ENCODE measurements at regions not wholly inside any gene's neighbourhood (a gene's known extent, or its start where the extent isn't known, plus 50 kb on each side); places are given as distances from the start of the nearest gene placed in this dataset.
"Not testable (repeated sequence)": the region's sequence is repeated elsewhere in the genome, so short reads cannot be mapped to it uniquely, and the experiment has no call there.

DNA sequence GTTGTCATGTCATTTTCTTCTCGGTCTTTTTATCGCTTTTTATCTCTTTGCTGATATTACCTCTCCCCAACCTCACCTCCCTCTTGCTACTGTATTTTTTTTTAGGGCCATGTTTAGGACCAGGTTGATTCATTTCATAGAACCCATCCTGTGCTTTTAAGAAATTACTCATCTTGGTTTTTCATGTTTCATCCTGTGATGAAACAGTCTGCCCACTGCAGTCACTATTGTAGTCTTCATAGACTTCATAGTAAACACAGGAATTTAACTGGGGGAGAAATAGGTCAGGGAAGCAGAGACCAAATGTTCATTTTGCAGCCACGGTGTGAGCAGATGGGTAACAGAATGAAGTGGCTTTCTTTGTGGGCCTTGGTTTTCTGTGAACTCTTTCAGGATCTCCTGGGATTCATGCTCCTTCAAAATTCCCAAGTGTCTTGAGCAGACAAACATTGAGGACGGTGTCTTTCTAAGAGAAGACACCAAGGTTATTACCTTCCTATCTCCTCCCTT lies 161.8 kb downstream of the NAA11 start:
- no peak for TF ChIP-seq CTCF (IDR thresholded peaks at IDR 0.05; ENCODE audit: unreplicated experiment)
- Mint-ChIP-seq H3K27ac (ENCODE audit: unreplicated experiment) (no peak overlapping the region), H3K27me3 (ENCODE audit: unreplicated experiment) (no peaks in the 10 kb centered on the region), H3K9me3 (ENCODE audit: low read depth, unreplicated experiment) (no peaks in the 10 kb centered on the region), H3K4me1 (ENCODE audit: low read depth, unreplicated experiment) (no peaks in the 10 kb centered on the region), H3K36me3 (ENCODE audit: insufficient read depth, unreplicated experiment) (no peaks in the 10 kb centered on the region), H3K4me3 (ENCODE audit: low read depth, unreplicated experiment) (no peak overlapping the region)
- intact Hi-C loops (cut with micrococcal nuclease; ENCODE audit: unreplicated experiment), result no loop called here
- DNase-seq, result no peak
- CTCF ChIA-PET, result no interaction called here
- no TSS peak for BruUV-seq (replicated peaks)

DNA sequence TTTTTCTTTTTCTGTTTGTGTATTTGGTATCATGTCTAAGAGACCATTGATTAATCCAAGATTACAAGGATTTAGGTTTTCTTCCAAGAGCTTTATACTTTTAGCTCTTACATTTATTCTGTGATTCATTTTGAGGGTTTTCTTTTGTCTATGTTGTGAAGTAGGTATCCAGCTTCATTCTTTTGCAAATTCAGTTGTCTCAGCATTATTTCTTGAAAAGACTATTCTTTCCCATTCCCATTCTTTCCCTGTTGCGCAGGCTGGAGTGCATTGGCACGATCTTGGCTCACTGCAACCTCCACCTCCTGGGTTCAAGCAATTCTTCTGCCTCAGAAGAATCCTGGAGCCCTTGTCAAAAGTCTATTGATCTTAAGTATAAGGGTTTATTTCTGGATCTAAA lies 164.9 kb downstream of the NAA11 start:
- Mint-ChIP-seq H3K4me3 (ENCODE audit: low read depth, unreplicated experiment) (no peak overlapping the region), H3K9me3 (ENCODE audit: low read depth, unreplicated experiment) (no peaks in the 10 kb centered on the region), H3K27ac (ENCODE audit: unreplicated experiment) (no peak overlapping the region), H3K27me3 (ENCODE audit: unreplicated experiment) (no peaks in the 10 kb centered on the region), H3K4me1 (ENCODE audit: low read depth, unreplicated experiment) (no peaks in the 10 kb centered on the region), H3K36me3 (ENCODE audit: insufficient read depth, unreplicated experiment) (no peaks in the 10 kb centered on the region)
- no peak for TF ChIP-seq CTCF (IDR thresholded peaks at IDR 0.05; ENCODE audit: unreplicated experiment)
- intact Hi-C loops (cut with micrococcal nuclease; ENCODE audit: unreplicated experiment), result no loop called here
- no peak for DNase-seq
- no TSS peak for BruUV-seq (replicated peaks)
- CTCF ChIA-PET, result no interaction called here

GRCh38 chr4:79158705-79159104 lies 167.2 kb downstream of the NAA11 start:
- H3K9me3 Mint-ChIP-seq (ENCODE audit: low read depth, unreplicated experiment); H3K27me3 Mint-ChIP-seq (ENCODE audit: unreplicated experiment); H3K4me1 Mint-ChIP-seq (ENCODE audit: low read depth, unreplicated experiment); DNase-seq; BruUV-seq (replicated peaks); H3K4me3 Mint-ChIP-seq (ENCODE audit: low read depth, unreplicated experiment); H3K27ac Mint-ChIP-seq (ENCODE audit: unreplicated experiment); CTCF ChIA-PET; H3K36me3 Mint-ChIP-seq (ENCODE audit: insufficient read depth, unreplicated experiment); intact Hi-C loops (cut with micrococcal nuclease; ENCODE audit: unreplicated experiment): not testable (repeated sequence)

DNA sequence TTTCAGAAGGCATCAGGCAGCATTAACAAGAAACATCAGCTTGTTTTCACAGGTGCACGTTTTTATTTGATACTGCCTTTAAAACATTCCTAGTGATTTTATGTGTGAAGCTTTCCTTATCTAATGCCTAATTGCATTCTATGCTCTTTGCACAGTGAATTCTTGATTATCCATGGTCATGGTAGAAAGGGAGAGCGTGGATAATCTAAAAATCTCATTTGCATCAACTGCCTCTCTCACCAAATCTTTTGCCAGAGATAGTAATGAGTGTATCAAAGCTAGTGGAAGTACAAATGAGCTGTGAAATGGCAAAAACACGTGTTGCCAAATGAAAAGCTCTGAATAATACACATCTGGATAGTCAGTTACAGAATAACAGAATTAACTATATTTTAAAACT lies 170.5 kb downstream of the NAA11 start:
- no peak overlapping the region for H3K4me3 Mint-ChIP-seq (ENCODE audit: low read depth, unreplicated experiment)
- H3K9me3 Mint-ChIP-seq (ENCODE audit: low read depth, unreplicated experiment), result no peaks in the 10 kb centered on the region
- no peaks in the 10 kb centered on the region for H3K4me1 Mint-ChIP-seq (ENCODE audit: low read depth, unreplicated experiment)
- intact Hi-C loops (cut with micrococcal nuclease; ENCODE audit: unreplicated experiment), result no loop called here
- CTCF ChIA-PET, result no interaction called here
- BruUV-seq (replicated peaks), result no TSS peak
- no peak for DNase-seq
- no peaks in the 10 kb centered on the region for H3K27me3 Mint-ChIP-seq (ENCODE audit: unreplicated experiment)
- no peak overlapping the region for H3K27ac Mint-ChIP-seq (ENCODE audit: unreplicated experiment)
- TF ChIP-seq CTCF (IDR thresholded peaks at IDR 0.05; ENCODE audit: unreplicated experiment), result no peak
- no peaks in the 10 kb centered on the region for H3K36me3 Mint-ChIP-seq (ENCODE audit: insufficient read depth, unreplicated experiment)

- Mint-ChIP-seq H3K4me3 (ENCODE audit: low read depth, unreplicated experiment) (no peak overlapping the region), H3K36me3 (ENCODE audit: insufficient read depth, unreplicated experiment) (no peaks in the 10 kb centered on the region), H3K4me1 (ENCODE audit: low read depth, unreplicated experiment) (no peaks in the 10 kb centered on the region), H3K27ac (ENCODE audit: unreplicated experiment) (no peak overlapping the region), H3K27me3 (ENCODE audit: unreplicated experiment) (no peaks in the 10 kb centered on the region), H3K9me3 (ENCODE audit: low read depth, unreplicated experiment) (no peaks in the 10 kb centered on the region)
- no peak for DNase-seq
- no TSS peak for BruUV-seq (replicated peaks)
- intact Hi-C loops (cut with micrococcal nuclease; ENCODE audit: unreplicated experiment), result no loop called here
- TF ChIP-seq CTCF (IDR thresholded peaks at IDR 0.05; ENCODE audit: unreplicated experiment), result no peak
- CTCF ChIA-PET, result no interaction called here
Observed at GRCh38 chr4:79150820-79151416, 174.9 kb downstream of the NAA11 start.

Measured in Calu3 (cell line).